GM18511 (cell line): ENCODE measurements at regions not wholly inside any gene's neighbourhood (a gene's known extent, or its start where the extent isn't known, plus 50 kb on each side); places are given as distances from the start of the nearest gene placed in this dataset.

Experiments used
- ATAC-seq: cut with Tn5 transposase; IDR thresholded peaks from one replicate; pipeline ENCODE4 v1.9.1; 2021; ENCODE audit warnings: mild to moderate bottlenecking, moderate library complexity; ENCODE audit not compliant: unreplicated experiment

DNA sequence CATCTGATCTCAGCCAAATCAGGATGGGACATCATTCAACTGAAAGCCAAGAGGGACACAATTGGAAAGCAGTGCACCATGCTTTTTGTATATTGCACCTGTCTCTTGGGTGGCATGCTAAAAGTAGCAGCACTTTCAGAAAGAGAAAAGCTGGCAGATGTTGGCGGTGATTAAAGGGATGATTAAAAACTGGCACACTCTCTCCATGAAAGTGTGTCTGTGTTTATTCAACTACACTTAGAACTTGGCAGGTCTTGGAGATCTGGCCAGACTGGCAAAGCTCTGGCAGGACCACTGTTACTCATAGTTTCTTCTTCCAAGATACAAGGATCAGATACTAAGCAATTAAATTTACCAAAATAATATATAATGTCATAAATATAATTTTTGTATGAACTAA lies 112.9 kb upstream of the ELAVL2 start:
- no peak for ATAC-seq

DNA sequence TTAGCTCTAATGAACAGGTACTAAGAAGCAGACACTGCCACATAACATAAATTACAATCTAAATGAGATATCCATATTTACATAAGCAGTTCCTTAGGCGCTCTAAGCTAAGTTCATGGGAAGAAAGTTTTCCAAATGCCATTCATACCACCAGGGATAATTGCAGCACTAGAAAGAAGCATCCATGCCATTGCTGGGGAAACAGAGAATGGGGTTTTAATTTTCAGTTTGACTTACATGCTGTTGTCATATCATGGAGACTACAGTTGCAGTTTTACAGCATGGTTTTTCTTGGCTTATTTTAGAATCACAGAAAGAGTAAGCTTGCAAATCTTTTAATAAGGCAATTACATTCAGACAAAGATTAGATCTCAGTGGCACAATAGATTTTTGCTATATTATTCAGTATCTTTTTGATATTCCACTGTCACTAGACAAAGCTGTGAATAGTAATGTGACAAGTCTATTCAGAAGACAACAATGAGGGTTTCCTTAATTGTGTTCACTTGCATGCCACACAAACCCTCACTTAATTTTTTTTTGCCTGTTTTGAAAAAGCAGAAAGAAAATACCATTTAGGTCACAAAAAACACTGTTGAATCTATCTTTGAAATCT lies 108.4 kb upstream of the ELAVL2 start:
- no peak for ATAC-seq

DNA sequence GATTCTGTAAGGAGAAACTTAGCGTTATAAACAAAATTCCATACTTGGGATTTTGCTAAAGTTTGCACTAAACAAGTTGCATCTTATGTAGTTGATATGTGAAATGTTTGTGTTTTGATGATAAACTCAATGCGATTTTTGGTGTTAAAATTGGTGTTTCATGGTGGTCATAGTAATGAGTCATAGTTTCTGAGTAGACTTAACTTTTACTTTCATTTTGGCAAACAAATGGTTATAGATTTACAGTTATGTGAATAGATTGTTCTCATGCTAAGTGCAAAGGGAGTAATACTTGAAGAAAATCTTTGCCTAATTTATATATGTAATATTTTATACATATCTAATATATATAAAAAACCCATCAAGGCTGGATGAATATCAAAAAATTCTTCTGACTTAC lies 107.3 kb upstream of the ELAVL2 start:
- no peak for ATAC-seq

DNA sequence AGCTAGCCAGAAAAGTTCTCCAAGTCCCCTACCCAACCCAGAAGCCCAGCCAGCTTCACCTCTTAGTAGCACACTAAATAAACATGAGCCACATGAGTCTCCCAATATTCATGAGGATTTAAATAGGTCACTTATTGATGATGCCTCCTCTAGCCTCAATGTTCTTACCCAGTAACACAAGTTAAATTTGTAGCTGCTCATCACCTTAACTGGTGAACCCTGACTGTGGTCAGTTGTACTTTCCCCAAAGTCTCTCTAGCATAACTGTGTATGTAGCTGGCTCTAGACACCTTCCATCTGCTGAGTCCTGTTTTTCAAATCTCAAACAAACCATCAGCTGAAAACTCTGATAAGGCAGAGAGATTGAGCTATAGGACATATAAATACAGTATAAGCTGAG lies 100.3 kb upstream of the ELAVL2 start:
- ATAC-seq: peak; percentile 43

DNA sequence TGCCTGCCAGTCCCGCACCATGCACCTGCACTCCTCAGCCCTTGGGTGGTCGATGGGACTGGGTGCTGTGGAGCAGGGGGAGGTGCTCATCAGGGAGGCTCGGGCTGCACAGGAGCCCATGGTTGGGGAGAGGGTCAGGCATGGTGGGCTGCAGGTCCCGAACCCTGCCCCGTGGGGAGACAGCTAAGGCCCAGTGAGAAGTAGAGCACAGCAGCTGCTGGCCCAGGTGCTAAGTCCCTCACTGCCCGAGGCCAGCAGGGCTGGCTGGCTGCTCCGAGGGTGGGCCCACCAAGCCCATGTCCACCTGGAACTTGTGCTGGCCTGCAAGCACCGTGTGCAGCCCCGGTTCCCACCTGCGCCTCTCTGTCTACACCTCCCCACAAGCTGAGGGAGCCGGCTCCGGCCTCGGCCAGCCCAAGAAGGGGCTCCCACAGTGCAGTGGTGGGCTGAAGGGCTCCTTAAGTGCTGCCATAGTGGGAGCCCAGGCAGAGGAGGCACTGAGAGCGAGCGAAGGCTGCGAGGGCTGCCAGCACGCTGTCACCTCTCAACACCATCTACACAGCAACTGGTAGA lies 88.5 kb upstream of the ELAVL2 start:
- no peak for ATAC-seq

DNA sequence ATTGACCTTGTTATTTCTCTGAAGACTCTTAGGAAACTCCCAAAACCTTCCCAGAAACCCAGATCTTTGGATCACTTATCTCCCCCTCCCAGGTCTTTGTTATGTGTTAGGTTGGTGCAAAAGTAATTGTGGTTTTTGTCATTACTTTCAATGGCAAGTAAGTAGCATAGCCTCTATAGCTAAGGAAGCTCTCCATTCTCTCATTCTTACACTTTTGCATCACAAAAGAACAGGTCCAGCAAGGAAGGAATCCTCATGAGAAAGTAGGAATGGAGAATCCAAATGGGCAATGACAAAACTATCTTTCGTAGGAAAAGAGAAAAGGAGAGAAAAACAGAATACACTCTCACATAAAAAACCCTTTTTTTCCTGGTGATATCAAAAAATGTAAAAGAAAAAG lies 81.3 kb upstream of the ELAVL2 start:
- no peak for ATAC-seq

DNA sequence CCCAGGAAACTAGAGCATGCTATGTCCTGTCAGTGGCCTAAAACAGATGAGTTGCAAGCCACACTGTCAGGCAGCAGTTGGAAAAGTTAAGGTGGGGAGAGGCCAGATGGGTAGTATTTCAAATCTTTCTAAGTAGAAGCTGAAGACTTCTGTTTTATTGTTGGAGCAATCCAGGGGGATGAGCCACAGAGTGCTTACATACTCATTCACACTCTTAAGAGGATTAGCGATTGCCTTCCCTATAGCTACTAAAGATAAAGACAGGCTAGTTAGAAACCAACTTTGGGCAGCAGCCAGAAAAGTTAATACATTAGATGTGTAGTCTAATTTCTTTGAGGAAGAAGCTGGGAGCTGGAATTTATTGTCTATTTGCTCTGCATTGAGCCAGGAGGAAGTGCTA lies 61.7 kb upstream of the ELAVL2 start:
- ATAC-seq: no peak
